Urinary bladder (tissue), 3 donors: ENCODE measurements at regions not wholly inside any gene's neighbourhood (a gene's known extent, or its start where the extent isn't known, plus 50 kb on each side); places are given as distances from the start of the nearest gene placed in this dataset.

ENCODE experiments used
- DNase-seq: peaks from one replicate; pipeline ENCODE4 v3.0.0-alpha.2; 2015; ENCODE audit errors: extremely low spot score
- H3K27ac ChIP-seq: one replicate; pipeline ENCODE4 v1.5.1; 2013; ENCODE audit warnings: low read depth, mild to moderate bottlenecking, moderate library complexity
- H3K36me3 ChIP-seq: one replicate; pipeline ENCODE4 v1.6.1; 2013; ENCODE audit warnings: mild to moderate bottlenecking, moderate library complexity; ENCODE audit not compliant: insufficient read depth
- H3K4me1 ChIP-seq: one replicate; pipeline ENCODE4 v1.6.1; 2013; ENCODE audit warnings: mild to moderate bottlenecking, moderate library complexity; ENCODE audit not compliant: insufficient read depth
- H3K4me3 ChIP-seq: one replicate; pipeline ENCODE4 v1.5.1; 2013; ENCODE audit warnings: low read depth, low read length
- WGBS: extraction: QIAGEN DNeasy Blood & Tissue Kit; methylation state at CpG from one replicate; pipeline ENCODE4 v1.1.7; 2013; 5-methylcytosine and 5-hydroxymethylcytosine counted together
- donor health status: healthy with polysubstance abuse.
- donor health status: healthy.

DNA sequence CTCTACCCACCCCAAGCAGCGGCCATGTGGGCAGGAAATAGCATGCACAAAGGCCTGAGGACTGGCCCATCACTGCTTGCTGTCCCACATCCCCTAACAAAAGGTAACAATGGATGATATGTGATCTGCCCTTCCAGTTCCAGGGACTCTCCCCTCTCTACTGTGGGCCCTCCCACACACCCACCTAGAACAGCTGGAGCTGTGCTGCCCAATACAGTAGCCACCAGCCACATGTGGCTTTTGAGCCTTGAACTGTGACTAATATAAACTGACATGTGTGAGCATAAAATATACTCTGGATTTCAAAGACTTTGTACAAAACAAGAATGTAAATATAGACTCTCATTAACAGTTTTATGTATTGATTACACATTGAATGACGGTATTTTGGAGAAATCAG lies 78.1 kb downstream of the C5orf15 start:
- H3K27ac ChIP-seq = no peak overlapping the region
- no peak overlapping the region for H3K4me3 ChIP-seq
- no peak for DNase-seq
- no peaks in the 10 kb centered on the region for H3K36me3 ChIP-seq
- WGBS = 89% methylated on average over 2 of the region's 2 CpGs
- no peaks in the 10 kb centered on the region for H3K4me1 ChIP-seq

DNA sequence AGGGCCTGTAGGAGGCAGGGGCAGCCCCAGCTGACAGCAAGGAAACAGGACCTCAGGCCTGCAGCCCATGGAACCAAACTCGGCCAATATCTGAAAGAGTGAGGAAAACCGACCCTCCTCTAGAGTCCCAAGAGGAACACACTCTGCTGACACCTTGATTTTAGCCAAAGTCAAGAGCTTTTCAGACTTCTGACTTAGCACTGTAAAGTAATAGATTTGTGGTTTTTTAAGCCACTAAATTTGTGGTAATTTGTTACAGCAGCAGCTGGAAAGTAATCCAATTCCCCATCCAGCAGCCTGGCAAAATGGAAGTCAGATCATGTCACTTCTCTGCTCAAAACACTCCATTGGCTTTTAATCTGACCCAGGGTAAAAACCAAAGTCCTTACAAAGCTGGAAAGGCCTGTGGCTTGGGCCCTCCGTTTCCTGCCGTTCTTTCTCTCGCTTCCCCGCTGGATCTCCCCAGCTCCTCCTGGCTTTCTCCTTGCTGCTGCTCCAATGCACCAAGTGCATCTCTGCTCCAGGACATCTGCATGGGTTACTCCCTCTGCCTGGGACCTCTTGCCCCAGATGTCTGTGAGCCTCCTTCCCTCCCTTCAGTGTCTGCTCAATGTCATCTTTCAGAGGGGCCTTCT lies 79.0 kb downstream of the C5orf15 start:
- Histone ChIP-seq H3K36me3 (no peaks in the 10 kb centered on the region), H3K4me1 (no peaks in the 10 kb centered on the region), H3K27ac (no peak overlapping the region), H3K4me3 (no peak overlapping the region)
- DNase-seq = no peak
- 88% methylated on average over 6 of the region's 6 CpGs for WGBS

DNA sequence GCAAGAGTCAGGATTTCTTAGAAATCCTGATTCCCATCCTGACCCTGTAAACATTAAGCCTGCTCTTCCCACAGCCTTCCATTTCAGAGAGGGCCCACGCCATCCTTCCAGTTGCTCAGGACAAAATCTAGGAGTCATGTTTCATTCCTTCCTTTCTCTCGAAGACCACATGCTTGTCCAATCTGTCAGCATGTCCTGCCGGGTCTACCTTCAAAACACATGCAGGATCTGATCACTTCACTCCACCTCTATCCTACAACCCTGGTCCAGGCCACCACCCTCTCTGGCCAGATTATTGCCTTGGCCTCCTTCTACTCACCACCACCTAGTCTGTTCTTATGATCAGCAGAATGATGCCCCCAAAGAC lies 79.8 kb downstream of the C5orf15 start:
- no peak for DNase-seq
- H3K36me3 ChIP-seq = no peaks in the 10 kb centered on the region
- no peak overlapping the region for H3K4me3 ChIP-seq
- no peak overlapping the region for H3K27ac ChIP-seq
- no peaks in the 10 kb centered on the region for H3K4me1 ChIP-seq
- 81% methylated on average over 3 of the region's 3 CpGs for WGBS

DNA sequence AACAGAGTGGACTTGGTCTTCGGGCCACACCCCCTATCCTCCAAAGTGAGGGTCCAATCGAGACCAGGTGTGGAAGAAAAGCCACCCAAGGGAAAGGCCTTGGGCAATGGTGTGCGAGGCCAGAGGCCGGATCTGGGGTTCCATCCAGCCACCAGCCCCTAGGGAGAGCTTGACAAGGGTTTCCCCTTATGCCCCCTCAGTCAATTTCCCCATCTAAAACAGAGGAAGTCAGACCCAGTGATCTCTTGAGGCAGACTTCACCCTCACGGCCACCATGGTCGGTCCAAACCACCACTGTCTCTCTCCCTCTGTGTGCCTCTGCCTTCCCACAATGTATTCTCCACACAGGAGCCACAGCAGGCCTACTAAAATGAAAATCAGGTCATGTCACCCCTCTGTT lies 82.9 kb downstream of the C5orf15 start:
- no peak overlapping the region for H3K27ac ChIP-seq
- WGBS = 96% methylated on average over 6 of the region's 6 CpGs
- no peak overlapping the region for H3K4me3 ChIP-seq
- no peaks in the 10 kb centered on the region for H3K36me3 ChIP-seq
- DNase-seq = no peak
- no peaks in the 10 kb centered on the region for H3K4me1 ChIP-seq

DNA sequence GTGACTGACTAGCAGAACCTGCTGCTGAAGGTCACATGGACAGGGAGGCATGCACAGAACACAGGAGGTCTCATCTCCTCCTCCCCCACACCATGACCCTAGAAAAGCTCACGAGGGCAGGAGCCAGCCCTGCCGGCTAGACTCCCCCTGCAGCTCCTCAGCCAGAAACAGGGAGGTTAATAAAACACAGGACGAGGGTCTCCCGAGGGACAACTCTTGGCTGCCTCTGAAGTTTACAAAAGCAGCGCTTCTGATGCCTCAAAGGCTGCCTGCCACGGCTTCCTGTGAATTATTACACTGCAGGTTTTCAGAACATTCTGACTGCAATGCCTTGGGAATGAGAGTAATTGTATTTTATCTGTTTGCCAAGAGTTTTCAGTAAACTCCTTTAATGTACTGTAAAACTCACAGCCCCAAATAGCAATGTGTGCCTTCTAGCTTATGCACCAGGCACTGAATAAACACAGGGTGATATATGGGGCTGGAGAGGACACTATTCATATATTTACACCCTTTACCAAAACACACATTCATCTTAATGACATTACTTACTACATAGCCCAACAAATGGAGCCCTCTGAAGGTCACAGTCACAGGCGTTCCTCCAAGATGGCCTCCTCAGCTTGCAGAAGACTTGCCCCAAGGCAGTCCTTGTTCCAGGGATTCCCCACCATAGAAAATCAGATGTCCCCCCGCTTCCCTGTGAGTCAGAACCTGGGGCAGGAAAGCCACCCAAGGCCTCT lies 83.7 kb downstream of the C5orf15 start:
- peak; percentile 37 for DNase-seq
- Histone ChIP-seq H3K4me3 (no peak overlapping the region), H3K27ac (no peak overlapping the region), H3K36me3 (no peaks in the 10 kb centered on the region), H3K4me1 (no peaks in the 10 kb centered on the region)
- WGBS = 33% methylated on average over 8 of the region's 8 CpGs

DNA sequence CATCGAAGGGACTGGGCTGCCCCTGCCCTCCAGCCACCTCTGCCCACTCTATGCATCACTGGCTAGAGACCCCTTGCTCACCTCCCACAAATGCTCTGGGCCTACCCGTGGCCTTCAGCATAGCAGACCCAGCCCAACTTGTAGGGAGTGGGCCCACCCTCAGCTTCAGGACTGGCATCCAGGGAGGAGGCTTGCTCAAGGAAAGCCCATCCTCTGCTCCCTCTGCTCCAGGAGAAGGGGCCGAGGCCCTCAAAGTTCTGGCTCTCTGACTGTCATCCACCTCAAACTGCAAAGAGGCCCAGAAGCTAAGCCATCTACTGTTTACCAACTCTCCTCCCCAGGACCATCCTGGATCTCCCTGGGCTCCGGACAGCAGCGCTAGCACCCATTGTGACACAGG lies 84.5 kb downstream of the C5orf15 start:
- Histone ChIP-seq H3K4me3 (no peak overlapping the region), H3K36me3 (no peaks in the 10 kb centered on the region), H3K4me1 (no peaks in the 10 kb centered on the region), H3K27ac (no peak overlapping the region)
- no peak for DNase-seq
- 94% methylated on average over 5 of the region's 5 CpGs for WGBS

DNA sequence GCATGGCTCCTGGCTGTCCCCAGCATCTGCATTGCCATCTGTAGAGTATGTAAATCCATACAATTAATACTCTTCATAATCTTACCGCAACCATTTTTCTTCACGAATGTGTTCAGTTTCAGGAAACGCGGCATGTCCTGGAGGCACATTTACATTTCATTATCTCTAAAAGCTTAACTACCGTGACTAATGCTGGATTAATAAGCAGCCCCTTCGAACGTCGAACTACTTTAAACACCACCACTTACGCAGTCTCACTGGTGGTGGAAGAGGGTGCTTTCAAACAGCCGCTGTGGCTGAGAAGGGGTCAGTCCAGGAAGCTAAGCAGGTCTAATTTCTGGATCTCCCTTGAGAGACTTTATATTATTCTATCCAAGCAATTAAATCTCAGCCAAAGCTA lies 85.6 kb downstream of the C5orf15 start:
- no peak for DNase-seq
- Histone ChIP-seq H3K27ac (no peak overlapping the region), H3K36me3 (no peaks in the 10 kb centered on the region), H3K4me1 (no peaks in the 10 kb centered on the region), H3K4me3 (no peak overlapping the region)
- 73% methylated on average over 10 of the region's 10 CpGs for WGBS

DNA sequence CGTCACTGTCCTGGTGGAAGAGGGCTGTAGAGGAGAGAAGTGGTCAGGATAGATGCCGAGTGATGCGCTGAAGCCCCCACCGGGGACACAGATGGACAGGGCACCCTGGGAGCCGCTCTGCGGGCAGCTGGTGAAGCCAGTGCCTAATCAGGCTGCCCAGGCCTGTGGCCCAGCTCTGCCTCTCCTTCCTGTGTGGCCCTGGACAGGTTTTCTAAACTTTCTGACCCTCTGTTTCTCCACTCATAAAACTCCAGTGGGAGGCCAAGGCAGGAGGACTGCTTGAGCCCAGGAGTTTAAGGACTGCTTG lies 86.1 kb downstream of the C5orf15 start:
- Histone ChIP-seq H3K4me3 (no peak overlapping the region), H3K36me3 (no peaks in the 10 kb centered on the region), H3K4me1 (no peaks in the 10 kb centered on the region), H3K27ac (no peak overlapping the region)
- WGBS = 95% methylated on average over 6 of the region's 6 CpGs
- no peak for DNase-seq

DNA sequence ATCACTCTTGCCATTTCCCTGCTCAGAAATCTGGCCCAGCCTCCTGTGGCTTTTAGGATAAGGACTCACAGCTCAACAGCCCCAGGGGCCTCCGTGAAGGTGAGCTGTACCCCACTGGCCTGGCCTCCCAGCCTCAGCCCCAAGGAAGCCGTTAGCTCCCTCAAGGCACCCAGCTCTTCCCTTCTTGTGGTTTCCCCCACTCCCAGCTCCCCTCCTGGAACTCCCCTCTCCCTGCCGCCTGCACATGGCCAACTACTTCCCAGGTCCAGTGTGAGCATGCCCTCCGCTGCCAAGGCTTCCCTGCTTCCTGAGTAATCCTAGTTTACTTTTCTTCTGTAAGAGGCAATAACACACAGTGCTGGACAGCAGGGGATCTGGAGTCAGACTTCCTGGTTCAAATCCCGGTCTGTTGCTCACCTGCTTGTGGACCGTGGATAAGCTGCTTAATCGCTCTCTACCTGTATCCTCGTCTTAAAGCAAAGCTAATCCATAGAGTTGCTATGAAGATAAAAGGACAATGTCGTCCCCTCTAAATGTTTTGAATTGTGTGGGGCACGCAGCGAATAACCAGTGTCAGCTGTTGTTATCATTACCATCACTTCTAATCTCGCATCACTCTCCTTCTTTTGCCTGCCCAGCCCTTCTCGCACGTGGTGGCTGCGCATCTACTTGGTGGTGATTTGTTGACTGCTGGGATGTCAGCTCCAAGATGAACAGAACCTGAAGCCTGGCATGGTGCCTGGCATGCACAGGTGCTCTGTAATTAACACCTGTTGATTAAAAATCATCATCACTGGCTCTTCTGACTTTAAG lies 86.6 kb downstream of the C5orf15 start:
- no peak for DNase-seq
- Histone ChIP-seq H3K4me3 (no peak overlapping the region), H3K36me3 (no peaks in the 10 kb centered on the region), H3K27ac (no peak overlapping the region), H3K4me1 (no peaks in the 10 kb centered on the region)
- WGBS = 64% methylated on average over 15 of the region's 15 CpGs

DNA sequence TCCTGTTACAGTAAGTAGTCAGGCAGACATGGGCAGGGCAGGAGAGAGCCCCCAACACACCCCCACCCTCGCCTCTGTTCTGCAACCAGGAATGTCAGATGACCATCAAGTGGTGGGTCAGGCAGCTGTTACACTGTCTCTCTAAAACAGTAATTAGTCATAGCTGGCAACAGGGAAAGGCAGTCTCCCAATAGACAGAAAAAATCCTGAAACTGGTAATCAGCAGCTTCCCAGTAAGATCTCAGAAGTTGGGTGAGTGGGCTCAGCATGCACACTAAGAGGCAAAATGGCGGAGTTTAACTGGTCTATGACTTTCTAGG lies 90.2 kb downstream of the C5orf15 start:
- WGBS = 83% methylated on average over 2 of the region's 2 CpGs
- DNase-seq = no peak

DNA sequence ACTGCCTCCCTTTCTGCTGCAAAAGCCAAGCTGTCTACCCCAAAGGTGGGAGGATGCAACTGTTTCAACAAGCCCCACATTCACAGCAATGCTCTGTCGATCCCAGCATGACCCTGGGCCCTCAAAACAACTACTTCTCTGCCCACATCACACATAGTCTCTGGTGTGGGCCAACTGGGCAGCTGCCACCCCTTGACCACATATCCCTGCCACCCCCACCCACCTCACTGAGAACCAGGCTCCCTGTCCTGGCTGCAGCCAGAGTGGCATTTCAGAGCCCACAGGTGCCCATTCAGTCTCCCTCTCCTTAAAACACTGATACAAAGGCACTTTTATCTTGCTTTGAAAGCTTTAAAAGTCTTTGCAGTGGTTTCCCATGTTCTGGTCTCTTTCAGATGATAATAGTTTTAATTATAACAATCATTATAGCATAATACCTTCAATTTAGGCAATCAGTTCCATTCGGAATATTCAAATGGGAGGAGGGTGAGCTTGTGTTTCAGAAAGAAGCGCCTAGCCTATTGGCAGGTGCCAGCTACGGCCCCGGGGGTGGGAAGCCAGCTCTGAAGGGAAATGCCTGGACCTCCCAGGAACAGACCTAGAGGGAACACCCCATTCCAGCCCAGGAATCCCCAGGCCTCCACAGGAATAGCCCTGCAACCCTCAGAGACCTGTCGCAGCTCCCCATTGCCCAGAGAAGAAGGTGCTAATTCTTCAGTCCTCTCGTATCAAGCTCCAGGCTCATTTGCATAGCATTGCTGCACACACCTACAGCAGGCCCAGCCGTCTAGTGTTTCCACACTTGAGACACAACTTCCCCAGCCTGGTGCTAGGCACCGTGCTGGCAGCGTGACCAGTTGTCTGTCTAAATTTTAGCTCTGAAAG lies 90.8 kb downstream of the C5orf15 start:
- Histone ChIP-seq H3K4me3 (no peak overlapping the region), H3K27ac (no peak overlapping the region), H3K36me3 (no peaks in the 10 kb centered on the region), H3K4me1 (no peaks in the 10 kb centered on the region)
- WGBS = 81% methylated on average over 10 of the region's 10 CpGs
- no peak for DNase-seq

More for the DNA sequence above, 90.2 kb downstream of the C5orf15 start:
- H3K27ac ChIP-seq = no peak overlapping the region
- H3K4me3 ChIP-seq = no peak overlapping the region
- H3K36me3 ChIP-seq = no peaks in the 10 kb centered on the region
- H3K4me1 ChIP-seq = no peaks in the 10 kb centered on the region

DNA sequence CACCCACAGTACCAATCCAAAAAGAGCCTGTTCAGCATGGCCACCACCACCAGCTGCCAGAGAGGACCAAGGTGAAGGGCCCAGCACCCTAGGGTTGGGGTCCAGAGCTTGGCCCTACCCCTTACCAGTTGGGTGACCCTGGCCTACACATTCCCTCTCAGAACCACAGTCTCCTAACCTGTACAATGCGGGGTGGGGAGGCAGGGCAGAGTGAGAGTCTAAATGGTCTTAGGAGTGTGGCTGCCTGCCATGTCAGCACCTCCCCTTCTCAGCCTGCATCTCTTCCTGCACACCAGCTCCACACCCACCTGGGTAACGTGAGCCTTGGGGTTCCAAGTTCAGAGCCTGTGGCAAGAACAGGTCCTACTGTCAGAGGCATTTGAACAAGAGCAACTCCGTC lies 92.2 kb downstream of the C5orf15 start:
- Histone ChIP-seq H3K4me3 (no peak overlapping the region), H3K27ac (no peak overlapping the region), H3K36me3 (no peaks in the 10 kb centered on the region), H3K4me1 (no peaks in the 10 kb centered on the region)
- DNase-seq = no peak
- WGBS = 92% methylated on average over 3 of the region's 3 CpGs

DNA sequence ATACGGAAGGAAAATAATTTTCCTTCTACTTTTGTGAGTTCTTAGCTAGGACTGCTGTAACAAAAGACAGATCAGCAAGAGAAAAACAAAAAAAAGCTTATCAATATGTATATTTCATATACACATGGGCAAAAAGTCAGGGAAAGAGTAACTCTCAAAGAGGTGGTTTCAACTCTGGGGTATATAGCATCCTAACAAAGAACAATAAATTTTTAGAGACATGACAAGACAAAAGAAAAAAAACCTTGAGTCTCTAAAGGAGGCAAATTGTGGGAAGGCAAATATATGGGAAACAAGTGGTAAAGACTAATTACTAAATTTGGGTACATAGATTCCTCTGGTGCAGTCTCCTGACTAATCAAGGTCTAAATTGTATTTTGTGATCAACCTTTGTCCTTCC lies 93.2 kb downstream of the C5orf15 start:
- no peak overlapping the region for H3K27ac ChIP-seq
- H3K36me3 ChIP-seq = no peaks in the 10 kb centered on the region
- no peak for DNase-seq
- WGBS = 100% methylated on average over 1 of the region's 1 CpG
- no peak overlapping the region for H3K4me3 ChIP-seq
- H3K4me1 ChIP-seq = no peaks in the 10 kb centered on the region
